Urinary bladder (tissue), 4 donors: ENCODE measurements at regions not wholly inside any gene's neighbourhood (a gene's known extent, or its start where the extent isn't known, plus 50 kb on each side); places are given as distances from the start of the nearest gene placed in this dataset. TPM values are rescaled to one million over a fixed set of nuclear protein-coding genes. Genes with fewer than 3 reads are reported as not detected.

Source experiments
- DNase-seq: peaks from one replicate; pipeline ENCODE4 v3.0.0-alpha.2; 2015; ENCODE audit errors: extremely low spot score
- H3K27ac ChIP-seq: one replicate; pipeline ENCODE4 v1.5.1; 2013; ENCODE audit warnings: low read depth, mild to moderate bottlenecking, moderate library complexity
- H3K36me3 ChIP-seq: one replicate; pipeline ENCODE4 v1.6.1; 2013; ENCODE audit warnings: mild to moderate bottlenecking, moderate library complexity; ENCODE audit not compliant: insufficient read depth
- H3K4me1 ChIP-seq: one replicate; pipeline ENCODE4 v1.6.1; 2013; ENCODE audit warnings: mild to moderate bottlenecking, moderate library complexity; ENCODE audit not compliant: insufficient read depth
- H3K4me3 ChIP-seq: one replicate; pipeline ENCODE4 v1.5.1; 2013; ENCODE audit warnings: low read depth, low read length
- whole genome bisulfite sequencing: extraction: QIAGEN DNeasy Blood & Tissue Kit; methylation state at CpG from one replicate; pipeline ENCODE4 v1.1.7; 2013; 5-methylcytosine and 5-hydroxymethylcytosine counted together
- small RNA-seq: library from RNA; depleted of rRNA; stranded (forward); fragments of <200 nt; gene quantifications from one replicate; pipeline ENCODE3, GENCODE V24; 2014
- donor health status: healthy with polysubstance abuse.
- donor health status: healthy.

- Histone ChIP-seq H3K4me1 (no peaks in the 10 kb centered on the region), H3K4me3 (no peak overlapping the region), H3K27ac (no peak overlapping the region), H3K36me3 (no peaks in the 10 kb centered on the region)
- no peak for DNase-seq
- WGBS, result 76% methylated on average over 2 of the region's 2 CpGs
Measured at GRCh38 chr1:185376288-185376687, 59.2 kb upstream of the IVNS1ABP start.

DNA sequence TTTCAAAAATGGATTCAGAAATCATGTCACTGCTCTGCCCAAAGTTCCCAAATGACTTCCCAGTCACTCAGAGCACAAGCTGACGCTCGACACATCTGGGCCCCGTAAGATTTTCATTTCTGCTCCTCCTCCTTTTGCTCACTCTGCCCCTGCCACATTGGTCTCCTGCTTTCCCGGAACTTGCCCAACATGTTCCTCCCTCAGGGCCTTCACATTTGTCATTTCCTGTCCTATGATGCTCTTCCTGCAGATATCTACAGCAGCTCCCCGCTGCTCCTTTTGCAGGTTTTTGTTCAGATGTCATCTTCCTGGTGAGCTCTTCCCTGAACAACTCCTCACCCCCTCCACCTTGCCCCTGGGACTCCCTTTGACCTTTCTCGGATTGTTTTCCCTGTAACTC lies 58.5 kb upstream of the IVNS1ABP start:
- 84% methylated on average over 6 of the region's 6 CpGs for WGBS
- Histone ChIP-seq H3K4me1 (no peaks in the 10 kb centered on the region), H3K4me3 (no peak overlapping the region), H3K27ac (no peak overlapping the region), H3K36me3 (no peaks in the 10 kb centered on the region)
- DNase-seq, result no peak

DNA sequence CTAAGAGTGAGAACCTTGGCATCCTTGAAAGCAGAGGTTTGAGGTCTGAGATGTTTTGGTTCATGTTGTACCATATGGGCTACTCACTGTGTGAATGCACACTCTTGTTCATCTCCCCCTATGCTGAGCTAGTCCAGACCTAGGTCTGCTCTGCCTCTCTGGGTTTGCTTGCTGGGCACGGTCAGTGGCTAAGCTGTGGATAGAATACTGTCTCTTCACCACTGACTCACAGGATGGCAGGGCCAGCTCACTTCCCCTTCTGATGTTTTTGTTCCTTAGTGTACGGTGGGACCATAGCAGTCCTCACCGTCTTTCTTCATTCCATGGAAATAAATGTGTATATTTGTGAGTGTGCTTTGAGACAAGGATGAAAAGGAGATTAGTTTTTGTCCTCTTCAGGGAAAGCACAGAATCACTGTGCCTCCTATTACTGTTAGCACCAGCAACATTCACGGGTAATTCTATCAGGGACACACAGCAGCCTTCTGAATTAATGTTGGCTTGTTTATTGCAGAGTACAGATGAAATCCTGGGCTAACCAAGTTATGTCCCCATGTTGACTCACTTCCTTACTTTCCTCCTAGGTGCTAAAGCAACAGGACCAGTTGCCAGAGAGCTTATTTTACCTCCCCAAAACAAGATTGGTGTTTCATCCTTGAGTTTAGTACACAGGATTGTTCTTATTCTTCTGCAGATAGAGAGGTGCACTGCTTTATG lies 56.9 kb upstream of the IVNS1ABP start:
- no peak for DNase-seq
- Histone ChIP-seq H3K27ac (no peak overlapping the region), H3K36me3 (no peaks in the 10 kb centered on the region), H3K4me1 (no peaks in the 10 kb centered on the region), H3K4me3 (no peak overlapping the region)
- 78% methylated on average over 4 of the region's 4 CpGs for WGBS

DNA sequence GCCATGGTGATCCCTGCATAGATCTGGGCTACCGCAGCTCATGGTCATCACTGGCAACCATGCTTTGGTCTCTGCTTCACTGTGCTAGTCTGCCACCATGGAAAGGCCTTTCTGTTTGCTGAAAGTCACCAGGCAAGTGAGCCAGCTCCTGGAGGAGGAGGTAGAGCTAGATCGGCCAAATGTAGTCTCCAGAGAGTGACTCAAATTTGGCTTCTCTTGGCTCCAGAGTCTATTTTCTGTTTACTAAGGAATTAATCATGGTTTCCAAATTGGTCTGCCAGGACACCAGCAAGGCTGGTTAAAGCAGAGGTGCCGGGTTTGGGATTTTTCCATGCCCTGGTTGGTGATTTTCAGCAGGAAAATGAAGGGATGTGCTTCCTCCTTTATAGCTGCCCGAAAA lies 52.7 kb upstream of the IVNS1ABP start:
- no peaks in the 10 kb centered on the region for H3K4me1 ChIP-seq
- H3K36me3 ChIP-seq, result no peaks in the 10 kb centered on the region
- DNase-seq, result no peak
- 89% methylated on average over 4 of the region's 4 CpGs for WGBS
- H3K4me3 ChIP-seq, result no peak overlapping the region
- no peak overlapping the region for H3K27ac ChIP-seq

- no peak overlapping the region for H3K4me3 ChIP-seq
- WGBS, result 53% methylated on average over 1 of the region's 1 CpG
- no peaks in the 10 kb centered on the region for H3K4me1 ChIP-seq
Measured at GRCh38 chr1:185368913-185369491, 52.0 kb upstream of the IVNS1ABP start.

GRCh38 chr1:185368313-185368855 lies 51.3 kb upstream of the IVNS1ABP start:
- Histone ChIP-seq H3K27ac (no peak overlapping the region), H3K4me3 (no peak overlapping the region), H3K36me3 (no peaks in the 10 kb centered on the region), H3K4me1 (no peaks in the 10 kb centered on the region)
- 96% methylated on average over 3 of the region's 3 CpGs for WGBS
- no peak for DNase-seq

More at GRCh38 chr1:185368913-185369491, 52.0 kb upstream of the IVNS1ABP start:
- Histone ChIP-seq H3K27ac (no peak overlapping the region), H3K36me3 (no peaks in the 10 kb centered on the region)
- no peak for DNase-seq

GRCh38 chr1:185367218-185367617 lies 50.2 kb upstream of the IVNS1ABP start:
- H3K4me1 ChIP-seq, result no peaks in the 10 kb centered on the region
- no peak for DNase-seq
- H3K4me3 ChIP-seq, result no peak overlapping the region
- H3K36me3 ChIP-seq, result no peaks in the 10 kb centered on the region
- no peak overlapping the region for H3K27ac ChIP-seq
- 71% methylated on average over 6 of the region's 6 CpGs for WGBS

Small RNAs in the stretch of these regions (small RNA-seq; reads per million reads assigned to genes)
- not detected for gene MCRIP2P2
- gene RF00019, result not detected
- gene RNU7-183P, result not detected
